Rectal smooth muscle tissue (tissue), 1 donor: ENCODE measurements at regions not wholly inside any gene's neighbourhood (a gene's known extent, or its start where the extent isn't known, plus 50 kb on each side); places are given as distances from the start of the nearest gene placed in this dataset.

Source experiments
- H3K27ac ChIP-seq: one replicate; pipeline ENCODE4 v1.7.0; 2013; ENCODE audit warnings: low read depth, low read length, inconsistent platforms
- H3K27me3 ChIP-seq: one replicate; pipeline ENCODE4 v1.7.0; 2013; ENCODE audit warnings: low read length; ENCODE audit not compliant: control insufficient read depth, insufficient read depth
- H3K36me3 ChIP-seq: one replicate; pipeline ENCODE4 v1.7.0; 2013; ENCODE audit warnings: low read length; ENCODE audit not compliant: control insufficient read depth, insufficient read depth
- H3K4me1 ChIP-seq: one replicate; pipeline ENCODE4 v1.7.0; 2013; ENCODE audit warnings: low read length; ENCODE audit not compliant: control insufficient read depth, insufficient read depth
- H3K4me3 ChIP-seq: one replicate; pipeline ENCODE4 v1.7.0; 2013; ENCODE audit warnings: low read length
- H3K9ac ChIP-seq: one replicate; pipeline ENCODE4 v1.7.0; 2013; ENCODE audit warnings: low read length

DNA sequence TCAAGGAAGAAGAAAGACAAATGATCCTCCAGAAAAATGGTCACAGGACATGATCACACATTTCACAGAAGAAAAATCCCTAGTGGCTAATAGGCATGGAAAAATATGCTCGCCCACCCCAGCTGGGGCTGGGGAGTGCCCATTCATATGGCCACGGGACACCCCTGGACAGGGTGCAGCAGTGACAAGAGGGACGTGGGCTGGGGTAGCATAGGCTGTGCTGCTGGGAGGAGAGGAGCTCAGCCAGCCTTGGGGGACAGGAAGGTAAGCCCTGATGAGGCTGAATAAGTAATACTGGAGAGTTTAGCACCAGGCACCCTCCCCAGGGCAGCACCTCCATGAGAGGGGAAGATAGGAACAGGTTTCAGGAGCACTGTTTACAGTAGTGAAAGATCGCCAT lies 254.9 kb upstream of the HS6ST1 start:
- H3K4me3 ChIP-seq = no peak overlapping the region
- no peak overlapping the region for H3K27ac ChIP-seq
- H3K27me3 ChIP-seq = no peaks in the 10 kb centered on the region
- no peaks in the 10 kb centered on the region for H3K36me3 ChIP-seq
- no peak overlapping the region for H3K9ac ChIP-seq
- no peaks in the 10 kb centered on the region for H3K4me1 ChIP-seq

DNA sequence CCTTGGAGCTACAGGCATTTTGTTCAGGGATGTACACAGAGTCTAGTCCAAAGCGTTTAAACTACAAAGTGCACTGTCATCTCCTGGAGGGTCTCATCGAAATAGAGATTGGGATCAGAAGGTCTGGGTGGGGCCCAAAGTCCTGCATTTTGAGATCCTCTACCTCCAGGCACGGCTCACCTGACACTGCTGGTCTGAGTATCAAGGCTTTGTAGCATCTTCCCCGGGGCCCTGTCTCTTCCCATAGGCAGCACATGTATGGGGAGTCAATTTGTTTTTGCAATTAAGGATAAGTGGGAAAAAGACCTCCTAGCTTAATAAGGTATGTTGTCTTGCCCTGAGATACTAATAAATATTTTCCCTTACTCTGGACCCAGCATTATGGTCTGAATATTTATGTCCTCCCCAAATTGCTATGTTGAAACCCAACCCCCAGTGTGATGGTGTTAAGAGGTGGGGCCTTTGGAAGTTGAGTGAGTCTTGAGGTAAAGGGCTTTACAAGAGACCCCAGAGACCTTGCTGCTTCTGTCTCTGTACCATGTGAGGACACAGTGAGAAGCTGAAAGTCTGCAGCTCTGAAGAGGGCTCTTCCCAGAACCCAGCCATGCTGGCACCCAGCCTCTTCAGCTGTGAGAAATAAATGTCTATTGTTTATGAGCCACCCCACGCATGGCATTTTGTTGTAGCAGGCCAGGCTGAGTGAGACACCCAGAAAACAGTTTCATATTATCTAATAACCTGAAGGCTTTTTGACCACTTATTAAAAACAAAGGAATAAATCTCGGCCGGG lies 258.7 kb upstream of the HS6ST1 start:
- no peak overlapping the region for H3K27ac ChIP-seq
- H3K4me1 ChIP-seq = no peaks in the 10 kb centered on the region
- no peak overlapping the region for H3K9ac ChIP-seq
- no peaks in the 10 kb centered on the region for H3K27me3 ChIP-seq
- H3K36me3 ChIP-seq = no peaks in the 10 kb centered on the region
- H3K4me3 ChIP-seq = no peak overlapping the region

DNA sequence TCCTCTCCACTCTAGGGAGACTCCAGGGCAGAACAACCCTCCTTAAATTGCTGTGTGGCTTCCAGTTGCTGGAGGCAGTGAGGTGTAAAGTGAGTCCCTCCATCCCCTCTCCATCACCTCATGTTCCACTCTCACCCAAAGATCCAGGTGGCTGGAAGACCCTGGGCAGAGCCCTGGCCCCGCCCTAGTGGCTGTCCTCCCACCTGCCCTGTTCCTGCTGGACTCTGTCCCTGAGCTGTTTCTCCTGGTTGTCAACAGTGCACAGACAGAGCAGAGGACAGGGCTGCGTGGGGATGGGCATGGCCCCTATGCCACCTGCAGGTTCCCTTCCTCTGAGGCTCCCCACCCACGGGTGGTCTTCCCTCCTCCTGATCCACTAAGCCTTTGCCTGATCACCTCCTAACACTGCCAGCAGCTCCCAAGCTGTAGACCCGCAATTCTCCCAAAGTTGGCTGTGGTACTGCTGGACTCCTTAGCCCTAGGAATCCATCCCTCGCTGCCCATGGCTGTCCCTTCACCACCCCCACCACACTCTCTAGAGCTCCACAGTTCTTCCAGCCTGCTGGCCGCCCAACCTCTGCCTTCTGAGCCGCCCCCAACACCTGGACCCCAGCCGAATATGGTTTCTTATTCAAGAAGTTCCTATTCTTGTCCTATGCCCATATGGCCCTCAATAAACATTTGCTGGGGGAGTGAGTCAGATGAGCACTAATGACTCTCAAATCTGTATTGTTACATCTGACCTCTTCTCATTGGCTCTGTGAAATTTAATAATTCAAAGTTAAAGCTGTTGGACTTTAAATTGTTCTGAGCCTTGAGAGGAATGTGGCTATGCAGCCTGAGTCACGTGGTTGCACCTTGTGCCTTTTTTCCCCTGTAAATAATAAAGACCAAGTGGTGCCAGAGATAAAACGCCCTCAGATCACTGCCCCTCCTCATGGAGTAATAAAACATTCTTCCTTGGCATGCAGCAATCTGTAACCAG lies 260.0 kb upstream of the HS6ST1 start:
- H3K27ac ChIP-seq = no peak overlapping the region
- no peak overlapping the region for H3K4me3 ChIP-seq
- no peaks in the 10 kb centered on the region for H3K4me1 ChIP-seq
- H3K9ac ChIP-seq = no peak overlapping the region
- no peaks in the 10 kb centered on the region for H3K36me3 ChIP-seq
- no peaks in the 10 kb centered on the region for H3K27me3 ChIP-seq

DNA sequence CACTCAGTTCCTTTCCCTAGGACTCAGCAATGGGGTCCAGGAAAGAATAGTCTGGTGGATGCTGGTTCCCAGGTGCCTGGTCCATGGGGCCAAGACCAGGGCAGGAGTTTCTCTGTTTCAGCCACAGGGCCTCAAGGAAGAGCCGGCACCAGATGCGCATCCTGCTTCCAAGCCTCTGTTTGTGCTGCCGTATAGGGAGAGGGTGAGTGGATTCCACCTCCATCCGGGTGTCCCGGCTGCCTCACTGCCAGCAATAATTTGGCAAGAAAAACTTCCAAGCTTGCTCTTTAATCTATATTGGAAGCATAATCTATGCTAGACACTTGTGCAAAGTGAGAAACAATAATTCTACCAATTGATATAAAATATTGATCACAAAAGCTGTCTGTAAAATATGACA lies 261.2 kb upstream of the HS6ST1 start:
- no peak overlapping the region for H3K9ac ChIP-seq
- H3K36me3 ChIP-seq = no peaks in the 10 kb centered on the region
- no peaks in the 10 kb centered on the region for H3K27me3 ChIP-seq
- H3K4me3 ChIP-seq = no peak overlapping the region
- no peaks in the 10 kb centered on the region for H3K4me1 ChIP-seq
- no peak overlapping the region for H3K27ac ChIP-seq

DNA sequence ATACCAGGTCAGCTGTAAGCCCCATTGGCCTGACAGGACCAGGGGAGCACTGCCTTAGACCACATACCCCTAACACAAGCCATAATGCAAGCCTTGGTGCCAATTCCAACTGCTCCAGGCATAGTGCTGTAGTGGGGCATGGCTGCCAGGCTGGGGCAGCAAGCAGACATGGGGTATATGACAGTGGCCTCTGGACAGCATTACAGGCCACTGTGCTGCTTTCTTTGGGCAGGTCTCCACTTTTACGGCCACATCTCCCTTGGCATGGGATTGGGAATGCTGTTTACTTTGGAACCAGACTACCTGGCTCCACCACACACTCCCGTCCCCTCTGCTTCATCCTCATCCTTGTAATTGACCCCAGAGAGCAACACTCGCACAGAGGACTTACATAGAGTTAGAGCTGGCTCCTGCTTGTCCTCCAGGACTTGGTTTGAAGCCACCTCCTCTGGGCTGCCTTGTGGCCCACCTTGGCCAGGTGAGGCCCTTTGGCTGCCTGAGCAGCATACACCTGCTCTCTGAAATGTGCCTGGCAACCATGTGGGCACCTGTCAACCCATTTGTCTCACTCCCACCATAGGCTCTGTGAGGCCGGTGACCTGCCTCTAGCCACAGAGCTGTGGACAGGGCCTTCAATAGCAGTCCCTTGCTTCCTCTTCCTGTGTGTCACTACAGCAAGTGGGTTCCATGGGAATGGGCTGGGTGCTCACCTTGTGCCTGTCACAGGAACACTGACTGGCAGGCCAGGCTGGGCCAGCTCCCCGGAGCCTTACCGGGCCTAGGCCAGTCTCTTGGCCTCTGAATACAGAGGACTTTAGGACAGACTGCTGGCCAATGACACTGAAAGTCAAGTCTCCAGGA lies 262.6 kb upstream of the HS6ST1 start:
- Histone ChIP-seq H3K4me1 (no peaks in the 10 kb centered on the region), H3K27me3 (no peaks in the 10 kb centered on the region), H3K9ac (no peak overlapping the region), H3K36me3 (no peaks in the 10 kb centered on the region), H3K27ac (no peak overlapping the region), H3K4me3 (no peak overlapping the region)

DNA sequence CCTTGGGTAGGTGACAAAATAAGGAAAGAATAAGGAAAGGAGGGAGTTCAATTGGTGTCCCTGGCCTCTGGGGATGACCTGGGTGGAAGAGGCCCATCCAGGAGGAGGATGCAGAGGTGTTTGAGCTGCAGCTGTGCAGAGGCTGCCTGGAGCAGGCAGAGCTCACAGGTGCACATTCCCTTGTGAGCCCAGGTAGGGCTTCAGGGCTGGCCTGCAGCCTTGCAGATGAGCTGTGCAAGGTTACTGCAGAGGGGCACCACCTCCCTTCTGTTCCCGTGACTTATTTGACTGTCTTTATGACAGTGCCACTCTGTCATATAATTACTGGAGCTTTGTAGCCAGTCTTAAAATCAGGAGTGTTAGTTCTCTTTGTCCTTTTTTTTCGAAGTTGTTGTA lies 263.2 kb upstream of the HS6ST1 start:
- Histone ChIP-seq H3K27me3 (no peaks in the 10 kb centered on the region), H3K9ac (no peak overlapping the region), H3K4me3 (no peak overlapping the region), H3K4me1 (no peaks in the 10 kb centered on the region), H3K36me3 (no peaks in the 10 kb centered on the region), H3K27ac (no peak overlapping the region)

DNA sequence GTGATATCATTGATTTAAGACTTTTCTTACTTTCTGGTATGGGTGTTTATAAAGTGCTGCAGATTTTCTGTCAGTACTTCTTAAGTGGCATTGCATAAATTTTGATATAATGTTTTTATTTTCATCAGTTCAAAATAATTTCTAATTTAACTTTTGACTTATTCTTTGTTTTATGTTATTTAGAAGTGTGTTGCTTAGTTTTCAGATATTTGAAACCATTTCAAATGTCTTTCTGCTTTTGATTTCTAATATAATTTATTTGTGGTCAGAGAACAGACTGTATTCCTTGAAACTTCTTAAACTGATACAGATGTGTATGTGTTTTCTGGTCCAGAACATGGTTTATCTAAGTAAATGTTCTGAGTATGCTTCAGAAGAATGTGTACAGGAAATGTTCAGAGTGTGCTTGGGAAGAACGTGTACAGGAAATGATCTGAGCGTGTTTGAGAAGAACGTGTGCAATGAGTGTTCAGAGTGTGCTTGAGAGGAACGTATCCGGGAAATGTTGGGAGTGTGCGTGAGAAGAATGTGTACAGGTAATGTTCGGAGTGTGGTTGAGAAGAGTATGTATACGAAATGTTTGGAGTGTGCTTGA lies 265.7 kb upstream of the HS6ST1 start:
- Histone ChIP-seq H3K4me1 (no peaks in the 10 kb centered on the region), H3K27me3 (no peaks in the 10 kb centered on the region), H3K4me3 (no peak overlapping the region), H3K9ac (no peak overlapping the region), H3K27ac (no peak overlapping the region), H3K36me3 (no peaks in the 10 kb centered on the region)

DNA sequence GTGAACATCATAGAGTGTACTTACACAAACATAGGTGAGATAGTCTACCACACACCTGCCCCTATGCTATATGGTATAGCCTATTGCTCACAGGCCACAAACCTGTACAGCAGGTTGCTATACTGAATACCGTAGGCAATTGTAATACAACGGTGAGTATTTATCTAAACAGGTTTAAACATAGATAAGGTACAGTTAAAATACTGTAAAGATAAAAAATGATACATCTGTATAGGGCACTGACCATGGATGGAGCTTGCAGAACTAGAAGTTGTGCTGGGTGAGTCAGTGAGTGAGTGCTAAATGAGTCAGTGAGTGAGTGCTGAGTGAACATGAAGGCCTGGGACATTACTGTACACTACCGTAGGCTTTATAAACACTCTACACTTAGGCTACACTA lies 267.0 kb upstream of the HS6ST1 start:
- no peak overlapping the region for H3K4me3 ChIP-seq
- no peak overlapping the region for H3K27ac ChIP-seq
- H3K27me3 ChIP-seq = no peaks in the 10 kb centered on the region
- no peak overlapping the region for H3K9ac ChIP-seq
- H3K4me1 ChIP-seq = no peaks in the 10 kb centered on the region
- H3K36me3 ChIP-seq = no peaks in the 10 kb centered on the region

DNA sequence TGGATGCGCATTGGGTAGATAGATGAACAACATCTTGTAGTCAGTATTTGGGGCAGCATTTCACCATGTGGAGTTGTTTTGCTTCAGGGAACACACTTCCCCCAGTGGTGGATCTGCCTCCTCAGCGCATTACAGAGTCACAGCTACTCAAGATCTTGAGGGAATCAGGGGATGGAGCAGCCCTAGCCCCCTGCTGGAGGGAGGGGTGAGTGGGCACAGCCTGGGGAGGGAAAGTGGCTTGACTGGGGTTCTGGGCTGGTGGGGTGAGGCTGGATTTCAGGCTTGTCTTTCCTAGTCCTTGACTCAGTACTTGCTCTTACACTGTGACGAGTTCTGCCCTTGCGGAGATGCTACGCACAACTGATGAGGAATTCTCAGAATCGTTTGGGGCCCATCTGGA lies 271.0 kb upstream of the HS6ST1 start:
- Histone ChIP-seq H3K4me3 (no peak overlapping the region), H3K9ac (no peak overlapping the region), H3K27ac (no peak overlapping the region), H3K36me3 (no peaks in the 10 kb centered on the region), H3K27me3 (peaks cover 2% of the 10 kb centered on the region), H3K4me1 (no peaks in the 10 kb centered on the region)

DNA sequence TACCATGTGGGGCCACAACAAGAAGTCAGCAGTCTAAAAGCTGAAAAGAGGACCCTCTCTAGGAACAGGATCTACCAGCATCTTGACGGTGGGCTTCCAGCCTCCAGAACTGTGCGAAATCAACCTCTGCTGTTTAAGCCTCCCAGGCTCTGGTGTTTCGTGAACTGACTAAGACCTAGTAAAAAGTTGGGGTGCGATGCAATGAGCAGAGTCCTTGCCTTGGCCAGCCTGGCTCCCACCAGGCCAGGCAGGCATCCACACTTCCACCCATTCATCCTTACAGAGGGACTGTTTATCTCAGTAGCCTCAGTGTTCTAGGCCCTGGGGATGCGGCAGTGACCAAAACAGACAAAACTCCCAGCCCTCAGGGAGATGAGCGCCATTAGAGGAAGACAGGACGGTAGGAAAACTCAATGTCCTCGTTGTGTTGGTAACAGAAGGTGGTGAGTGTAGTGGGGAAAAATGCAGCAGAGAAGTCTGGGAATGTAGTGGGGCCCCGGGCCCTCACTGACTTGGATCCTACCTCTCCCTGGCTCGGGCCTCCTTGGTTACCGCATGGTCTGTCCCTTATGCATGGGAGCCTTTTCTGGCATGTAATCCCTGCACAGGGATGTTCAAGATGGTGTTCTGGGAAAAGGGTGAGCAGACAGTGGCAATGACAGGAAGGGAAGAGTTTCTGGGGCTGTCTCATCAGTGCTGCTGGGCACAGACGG lies 271.8 kb upstream of the HS6ST1 start:
- H3K27ac ChIP-seq = no peak overlapping the region
- H3K4me3 ChIP-seq = no peak overlapping the region
- no peaks in the 10 kb centered on the region for H3K36me3 ChIP-seq
- H3K27me3 ChIP-seq = peaks cover 2% of the 10 kb centered on the region
- H3K9ac ChIP-seq = no peak overlapping the region
- no peaks in the 10 kb centered on the region for H3K4me1 ChIP-seq

DNA sequence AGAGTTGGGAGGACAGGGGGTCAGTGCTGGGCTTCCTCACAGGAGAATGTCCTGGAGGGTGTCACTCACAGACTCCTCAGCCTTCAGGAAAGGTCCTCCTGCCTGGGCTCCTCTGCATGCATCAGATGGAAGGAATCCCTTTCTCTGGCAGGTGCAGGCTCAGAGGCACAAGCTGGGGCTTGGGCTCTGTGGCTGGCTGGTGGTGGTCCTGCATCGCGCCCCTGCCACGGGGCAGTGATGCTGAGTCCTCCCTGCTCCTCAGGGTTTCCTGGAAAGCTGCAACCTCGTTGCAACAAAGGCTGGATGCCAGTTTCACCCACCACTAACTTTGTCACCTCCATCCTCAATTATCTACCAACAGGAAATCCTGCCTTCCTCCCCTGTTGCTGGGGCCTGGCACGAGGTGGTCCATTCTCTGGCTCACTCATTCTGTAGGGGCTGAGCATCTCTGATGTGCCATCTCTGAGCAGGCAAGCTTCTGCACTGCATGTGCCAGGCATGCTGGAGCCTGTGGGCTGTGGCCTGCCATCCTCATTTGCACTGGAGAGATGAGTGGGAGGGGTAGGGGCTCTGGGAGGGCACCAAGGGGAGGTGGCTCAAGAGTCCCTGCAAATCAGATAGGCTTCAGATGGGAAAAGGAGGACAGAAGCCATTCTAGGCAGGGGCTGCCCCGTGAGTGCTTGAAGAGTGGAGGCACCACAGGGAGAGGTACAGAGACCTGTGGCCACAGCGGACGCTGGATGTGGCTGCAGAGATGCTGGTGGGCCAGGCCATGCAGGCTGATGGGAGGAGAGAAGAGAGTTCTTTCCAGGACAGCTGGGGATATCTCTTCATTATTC lies 272.6 kb upstream of the HS6ST1 start:
- peaks cover 2% of the 10 kb centered on the region for H3K27me3 ChIP-seq
- no peaks in the 10 kb centered on the region for H3K36me3 ChIP-seq
- no peak overlapping the region for H3K4me3 ChIP-seq
- H3K4me1 ChIP-seq = no peaks in the 10 kb centered on the region
- no peak overlapping the region for H3K27ac ChIP-seq
- no peak overlapping the region for H3K9ac ChIP-seq
